H4 (cell line): ENCODE measurements at regions not wholly inside any gene's neighbourhood (a gene's known extent, or its start where the extent isn't known, plus 50 kb on each side); places are given as distances from the start of the nearest gene placed in this dataset.

Experiments used
- DNase-seq: peaks from one replicate; pipeline ENCODE4 v3.0.0-alpha.2; 2015; ENCODE audit warnings: low spot score

GRCh38 chr22:27441706-27442475 is 359.7 kb downstream of the MN1 start:
- DNase-seq: no peak

GRCh38 chr22:27443306-27443705 is 358.2 kb downstream of the MN1 start:
- DNase-seq: no peak

- no peak for DNase-seq
These were observed 355.7 kb downstream of the MN1 start for GRCh38 chr22:27445881-27446280.

GRCh38 chr22:27447289-27447688 is 354.3 kb downstream of the MN1 start:
- no peak for DNase-seq

- no peak for DNase-seq
These were observed 351.1 kb downstream of the MN1 start for GRCh38 chr22:27450448-27450847.

- DNase-seq: no peak
These were observed 349.3 kb downstream of the MN1 start for GRCh38 chr22:27452245-27452644.

GRCh38 chr22:27452922-27453321 is 348.6 kb downstream of the MN1 start:
- no peak for DNase-seq

- no peak for DNase-seq
These were observed 347.8 kb downstream of the MN1 start for GRCh38 chr22:27453725-27454124.

GRCh38 chr22:27454807-27455450 is 346.6 kb downstream of the MN1 start:
- no peak for DNase-seq

- DNase-seq: no peak
These were observed 346.0 kb downstream of the MN1 start for GRCh38 chr22:27455526-27455925.

GRCh38 chr22:27456696-27457503 is 344.7 kb downstream of the MN1 start:
- peak; percentile 44 for DNase-seq

- DNase-seq: no peak
These were observed 341.6 kb downstream of the MN1 start for GRCh38 chr22:27459999-27460398.

- no peak for DNase-seq
These were observed 340.8 kb downstream of the MN1 start for GRCh38 chr22:27460591-27461347.

GRCh38 chr22:27461470-27461869 is 340.1 kb downstream of the MN1 start:
- DNase-seq: peak; percentile 9

- DNase-seq: no peak
These were observed 339.4 kb downstream of the MN1 start for GRCh38 chr22:27462190-27462589.

GRCh38 chr22:27463121-27463660 is 338.4 kb downstream of the MN1 start:
- no peak for DNase-seq

- DNase-seq: no peak
These were observed 335.3 kb downstream of the MN1 start for GRCh38 chr22:27466229-27466628.

GRCh38 chr22:27466778-27467438 is 334.6 kb downstream of the MN1 start:
- no peak for DNase-seq

- no peak for DNase-seq
These were observed 333.8 kb downstream of the MN1 start for GRCh38 chr22:27467711-27468110.

GRCh38 chr22:27468712-27469111 is 332.8 kb downstream of the MN1 start:
- DNase-seq: no peak

GRCh38 chr22:27470169-27470772 is 331.3 kb downstream of the MN1 start:
- DNase-seq: no peak
